GM18858 (cell line): ENCODE measurements at regions not wholly inside any gene's neighbourhood (a gene's known extent, or its start where the extent isn't known, plus 50 kb on each side); places are given as distances from the start of the nearest gene placed in this dataset.
"Not testable (repeated sequence)": the region's sequence is repeated elsewhere in the genome, so short reads cannot be mapped to it uniquely, and the experiment has no call there.

Experiments
- ATAC-seq: cut with Tn5 transposase; IDR thresholded peaks from one replicate; pipeline ENCODE4 v1.9.1; 2021; ENCODE audit not compliant: unreplicated experiment

- ATAC-seq = not testable (repeated sequence)
These were observed 203.9 kb downstream of the NPIPB11 start for GRCh38 chr16:29202642-29203041.

GRCh38 chr16:29202025-29202632 lies 204.4 kb downstream of the NPIPB11 start:
- ATAC-seq = not testable (repeated sequence)

- not testable (repeated sequence) for ATAC-seq
These were observed 205.1 kb downstream of the NPIPB11 start for GRCh38 chr16:29201296-29202024.

DNA sequence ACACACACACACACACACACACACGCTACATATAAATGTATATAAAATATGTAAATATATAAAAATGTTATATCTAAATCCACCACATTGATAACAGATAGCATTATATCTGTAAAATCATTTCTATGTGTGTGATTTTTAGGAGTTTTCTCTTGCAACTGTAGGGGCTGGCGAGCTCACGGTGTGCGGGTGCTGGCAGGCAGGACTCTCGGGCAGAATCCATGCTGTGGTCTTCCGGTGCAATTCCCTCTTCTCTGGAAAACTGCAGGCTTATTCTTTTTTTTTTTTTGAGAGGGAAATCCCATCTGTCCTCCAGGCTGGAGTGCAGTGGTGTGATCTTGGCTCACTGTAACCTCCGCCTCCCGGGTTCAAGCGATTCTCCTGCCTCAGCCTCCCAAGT lies 205.8 kb downstream of the NPIPB11 start:
- ATAC-seq = not testable (repeated sequence)

DNA sequence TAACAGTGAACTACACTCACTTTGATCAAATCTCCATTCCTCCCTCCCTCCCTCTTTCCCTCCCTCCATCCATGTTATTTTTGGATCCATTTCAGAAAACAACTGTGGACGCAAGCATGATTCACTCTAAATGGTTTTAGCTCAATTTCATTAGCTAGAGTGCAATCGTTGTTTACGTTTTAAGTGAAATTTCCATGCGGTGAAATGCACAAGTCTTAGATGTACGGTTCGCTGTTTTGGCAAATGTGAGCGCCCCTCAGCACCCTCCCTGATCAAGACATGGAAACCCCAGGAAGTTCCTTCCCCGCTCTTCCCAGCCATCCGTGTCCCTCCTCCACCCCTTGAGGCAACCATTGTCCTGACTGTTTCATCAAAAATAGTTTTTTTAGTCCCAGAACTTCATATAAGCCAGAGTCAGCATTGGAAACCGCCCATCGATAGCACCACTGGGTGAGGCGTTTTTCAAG lies 206.3 kb downstream of the NPIPB11 start:
- not testable (repeated sequence) for ATAC-seq

- not testable (repeated sequence) for ATAC-seq
These were observed 206.9 kb downstream of the NPIPB11 start for GRCh38 chr16:29199626-29200025.

DNA sequence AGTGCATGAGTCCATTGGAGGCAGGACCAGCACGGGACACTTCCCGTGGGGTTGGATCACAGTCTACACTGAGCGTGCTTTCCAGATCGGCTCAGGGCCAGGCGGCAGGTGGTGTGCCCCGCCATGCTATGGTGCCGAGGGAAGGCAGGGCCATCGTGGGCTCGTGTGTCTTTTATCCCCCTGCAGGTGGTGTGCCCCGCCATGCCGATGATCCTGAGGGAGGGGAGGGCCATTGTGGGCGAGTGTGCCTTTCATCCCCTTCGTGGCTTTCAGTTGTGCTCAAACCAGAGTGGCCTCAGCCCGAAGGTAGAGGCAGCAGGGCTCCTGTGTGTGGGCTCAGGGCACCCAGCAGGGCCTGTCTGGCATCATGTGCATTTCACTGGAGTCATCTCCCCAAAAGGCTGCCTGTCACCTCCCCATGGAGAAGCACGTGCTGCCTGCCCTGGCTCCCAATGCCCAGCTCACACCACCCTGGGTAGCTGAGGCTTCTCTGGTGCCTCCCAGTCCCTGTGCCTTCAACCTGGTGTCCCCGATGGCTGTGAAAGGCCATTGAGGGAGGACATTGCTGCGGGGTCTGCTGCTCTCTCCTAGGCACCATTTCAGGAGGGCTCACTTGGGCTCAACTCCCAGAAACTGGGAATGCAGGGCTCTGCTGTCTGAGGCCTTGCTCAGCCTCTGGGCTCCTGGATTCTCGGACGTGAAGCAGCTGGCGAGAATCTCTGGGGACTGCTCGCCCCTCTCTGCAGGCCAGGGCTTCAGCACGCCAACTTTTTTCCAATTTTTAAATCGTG lies 207.6 kb downstream of the NPIPB11 start:
- ATAC-seq = no peak

DNA sequence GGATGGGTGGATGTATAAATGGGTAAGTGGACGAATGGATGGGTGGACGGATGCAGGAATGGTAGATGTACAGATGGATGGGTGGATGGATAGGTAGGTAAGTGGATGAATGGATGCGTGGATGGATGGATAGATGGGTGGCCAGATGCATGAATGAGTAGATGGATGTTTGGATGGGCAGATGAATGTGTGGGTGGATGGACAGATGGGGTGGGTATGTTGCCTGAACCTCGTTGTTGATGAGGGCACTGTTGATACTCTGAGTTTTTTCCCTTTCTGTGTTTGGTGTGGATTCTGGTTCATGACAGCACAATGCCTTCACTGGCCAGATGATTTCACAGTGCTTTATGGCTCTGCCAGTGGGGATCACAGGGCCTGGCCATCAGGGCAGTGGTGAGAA lies 208.3 kb downstream of the NPIPB11 start:
- ATAC-seq = no peak

DNA sequence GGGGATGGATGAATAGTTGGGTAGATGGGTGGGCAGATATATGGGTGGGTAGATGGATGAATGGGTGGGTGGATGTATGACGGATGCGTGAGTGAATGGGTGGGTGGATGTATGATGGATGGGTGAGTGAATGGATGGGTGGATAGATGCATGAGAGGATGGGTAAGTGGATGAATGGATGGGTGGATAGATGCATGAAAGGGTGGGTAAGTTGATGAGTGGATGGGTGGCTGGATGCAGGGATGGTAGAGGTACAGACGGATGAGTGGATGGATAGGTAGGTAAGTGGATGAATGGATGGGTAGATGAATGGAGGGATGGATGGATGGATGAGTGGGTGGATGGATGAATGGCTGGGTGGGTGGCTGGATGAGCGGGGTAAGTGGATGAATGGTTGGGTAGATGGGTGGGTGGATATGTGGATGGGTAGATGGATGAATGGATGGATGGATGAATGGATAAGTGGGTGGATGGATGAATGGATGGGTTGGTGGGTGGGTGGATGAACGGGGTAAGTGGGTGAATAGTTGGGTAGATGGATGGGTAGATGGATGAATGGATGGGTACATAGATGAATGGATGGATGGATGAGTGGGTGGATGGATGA lies 208.9 kb downstream of the NPIPB11 start:
- ATAC-seq = not testable (repeated sequence)

GRCh38 chr16:29196746-29197145 lies 209.8 kb downstream of the NPIPB11 start:
- ATAC-seq = not testable (repeated sequence)

DNA sequence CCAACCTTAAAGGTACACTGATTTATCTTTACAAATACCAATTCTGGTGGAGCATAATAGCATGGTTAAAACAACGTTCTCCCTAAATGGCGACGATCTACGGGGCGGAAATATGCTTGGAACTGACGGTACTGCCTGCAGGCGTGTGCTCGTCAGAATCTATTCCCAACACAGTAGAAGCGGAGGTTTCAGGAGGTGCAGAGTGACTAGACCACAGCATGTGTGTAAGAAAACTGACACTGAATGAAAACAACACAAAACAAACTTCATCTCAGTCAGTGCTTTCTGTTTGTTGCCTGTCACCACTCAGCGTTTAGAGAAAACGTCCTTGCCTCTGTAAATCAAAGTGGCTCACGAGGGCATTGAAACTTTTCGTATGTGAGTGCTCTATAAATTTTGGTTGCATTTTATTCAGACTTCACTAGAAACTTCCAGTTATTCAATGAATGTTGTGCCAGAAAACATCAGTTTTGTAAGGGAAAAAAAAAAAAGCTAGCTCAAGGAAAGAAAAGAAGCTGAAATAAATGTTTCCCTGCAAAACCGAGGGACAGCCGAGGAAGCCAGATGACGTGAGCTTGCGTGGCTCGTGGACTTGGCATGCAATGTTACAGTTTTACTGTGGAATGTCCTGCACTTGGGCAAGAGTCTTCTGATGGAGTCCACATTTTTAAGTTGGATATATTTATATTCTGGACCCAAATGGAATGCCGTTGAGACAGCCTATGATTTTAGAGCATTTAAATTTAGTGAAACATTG lies 210.4 kb downstream of the LAT start:
- not testable (repeated sequence) for ATAC-seq

GRCh38 chr16:29194185-29194844 lies 209.5 kb downstream of the LAT start:
- not testable (repeated sequence) for ATAC-seq

GRCh38 chr16:29193634-29194033 lies 208.8 kb downstream of the LAT start:
- not testable (repeated sequence) for ATAC-seq

GRCh38 chr16:29193248-29193574 lies 208.4 kb downstream of the LAT start:
- ATAC-seq = not testable (repeated sequence)

DNA sequence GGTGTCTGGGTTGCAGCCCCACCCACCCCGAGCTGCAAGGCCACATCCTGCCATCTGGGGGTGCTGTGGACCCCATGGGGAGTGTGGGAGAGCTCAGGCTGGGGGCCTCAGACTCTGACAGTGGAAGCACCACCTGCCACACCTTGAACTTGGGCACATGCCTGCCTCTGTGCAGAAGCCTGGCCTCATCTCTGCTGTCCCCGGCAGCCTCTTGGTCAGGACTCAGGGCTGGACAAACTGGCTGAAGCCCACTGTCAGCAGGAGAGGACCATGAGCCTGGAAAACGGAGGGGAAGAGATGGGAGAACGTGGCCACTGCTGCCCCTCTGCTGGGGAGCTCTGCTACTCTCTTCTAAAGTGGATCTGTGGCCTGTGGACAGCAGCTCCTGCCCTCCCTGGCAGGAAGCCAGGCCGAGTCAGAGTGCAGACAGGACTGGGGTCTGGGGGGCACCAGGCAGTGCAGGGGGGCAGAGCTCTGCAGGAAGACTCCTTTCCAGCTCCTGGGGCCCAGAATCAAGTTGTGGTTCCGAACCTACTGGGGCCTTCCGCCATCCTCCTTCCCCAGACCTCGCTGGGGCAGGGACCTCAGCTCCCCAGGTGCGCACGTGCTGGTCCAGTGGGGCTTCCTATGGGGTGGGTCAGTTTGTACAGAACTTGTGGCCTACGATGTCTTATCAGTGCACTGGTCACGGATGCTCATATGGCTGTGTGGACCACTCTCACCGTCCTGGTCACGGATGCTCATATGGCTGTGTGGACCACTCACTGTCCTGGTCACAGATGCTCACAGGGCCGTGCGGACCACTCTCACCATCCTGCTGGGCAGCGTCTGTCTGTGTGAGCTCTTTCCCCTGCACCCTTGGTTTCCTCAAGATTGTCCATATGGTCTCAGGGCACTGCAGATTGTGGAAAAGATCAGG lies 207.7 kb downstream of the LAT start:
- no peak for ATAC-seq

GRCh38 chr16:29191636-29192180 lies 206.9 kb downstream of the LAT start:
- not testable (repeated sequence) for ATAC-seq

DNA sequence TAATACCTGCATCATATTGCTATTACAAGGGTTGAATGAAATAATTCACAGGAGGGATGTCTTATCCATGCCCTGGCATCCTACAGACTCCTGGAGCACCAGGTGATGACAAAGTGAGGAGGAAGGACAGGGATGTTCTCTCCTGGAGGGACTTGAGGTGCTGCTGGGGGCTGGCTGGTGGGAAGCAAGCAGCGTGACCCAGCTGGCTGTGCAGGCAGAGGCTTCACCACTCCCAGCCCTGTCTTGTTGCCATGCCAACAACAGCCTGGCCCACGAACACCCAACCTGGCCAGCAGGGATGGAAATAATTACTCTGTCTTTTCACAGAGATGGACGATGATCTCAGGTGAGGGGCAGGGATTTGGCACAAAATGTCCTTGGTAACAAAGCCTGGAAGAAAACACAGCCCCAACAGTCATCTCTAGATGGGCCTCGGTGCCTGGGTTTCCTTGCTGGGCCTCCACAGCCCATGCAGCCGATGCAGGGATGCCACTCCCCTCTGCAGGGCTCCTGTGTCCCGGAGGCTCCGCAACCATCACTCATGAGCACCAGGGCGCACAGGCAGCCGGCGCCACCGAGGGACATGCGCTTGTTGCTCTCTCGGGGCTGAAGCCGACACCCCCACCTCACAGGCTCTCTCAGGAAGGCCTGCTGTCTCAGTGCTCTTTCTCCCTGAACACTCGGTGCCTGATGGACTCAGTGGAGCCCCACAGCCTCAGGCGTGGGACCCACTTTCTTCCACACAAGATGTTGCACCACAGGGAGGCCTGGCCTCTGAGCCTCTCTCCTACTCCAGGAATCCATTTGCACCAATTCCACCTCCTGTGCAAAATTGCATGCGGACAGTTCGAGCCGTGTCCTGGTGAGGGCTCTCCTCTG lies 205.9 kb downstream of the LAT start:
- not testable (repeated sequence) for ATAC-seq

- not testable (repeated sequence) for ATAC-seq
These were observed 204.0 kb downstream of the LAT start for GRCh38 chr16:29188806-29189205.
